WTC11 (cell line): ENCODE measurements at regions not wholly inside any gene's neighbourhood (a gene's known extent, or its start where the extent isn't known, plus 50 kb on each side); places are given as distances from the start of the nearest gene placed in this dataset.

Experiments used
- CREB1 ChIP-seq: sonication (generic); formaldehyde crosslinking; IDR thresholded peaks from 2 replicates; pipeline ENCODE4 v1.8.0; 2023; ENCODE audit warnings: mild to moderate bottlenecking, missing genetic modification reagents
- CTCF ChIP-seq: fragments of 200-600 bp; IDR thresholded peaks from 2 replicates; pipeline ENCODE4 v1.8.0; 2022; ENCODE audit warnings: antibody characterized with exemption
- E2F4 ChIP-seq: sonication (generic); formaldehyde crosslinking; IDR thresholded peaks from 2 replicates; pipeline ENCODE4 v1.8.1; 2022; ENCODE audit warnings: low read depth, mild to moderate bottlenecking, moderate library complexity, missing genetic modification reagents, borderline replicate concordance
- FOXK1 ChIP-seq: sonication (generic); formaldehyde crosslinking; IDR thresholded peaks from 2 replicates; pipeline ENCODE4 v1.8.0; 2022; ENCODE audit warnings: mild to moderate bottlenecking, moderate library complexity, missing genetic modification reagents
- MAX ChIP-seq: sonication (generic); formaldehyde crosslinking; IDR thresholded peaks from 2 replicates; pipeline ENCODE4 v1.8.0; 2022; ENCODE audit warnings: mild to moderate bottlenecking, missing genetic modification reagents
- SP1 ChIP-seq: sonication (generic); formaldehyde crosslinking; conservative IDR thresholded peaks from 2 replicates; pipeline ENCODE4 v1.8.1; 2022; ENCODE audit warnings: missing genetic modification reagents
- TCF7 ChIP-seq: sonication (generic); formaldehyde crosslinking; IDR thresholded peaks from 2 replicates; pipeline ENCODE4 v1.8.0; 2022; ENCODE audit warnings: mild to moderate bottlenecking, low read depth, missing genetic modification reagents, moderate library complexity
- ZNF121 ChIP-seq: sonication (generic); formaldehyde crosslinking; IDR thresholded peaks from 2 replicates; pipeline ENCODE4 v1.8.0; 2023; ENCODE audit warnings: missing genetic modification reagents
- TF ChIP-seq, protein P1 (sequence below): sonication (generic); formaldehyde crosslinking; IDR thresholded peaks from 2 replicates; pipeline ENCODE4 v1.8.1; 2022; ENCODE audit warnings: mild to moderate bottlenecking, moderate library complexity, missing genetic modification reagents

DNA sequence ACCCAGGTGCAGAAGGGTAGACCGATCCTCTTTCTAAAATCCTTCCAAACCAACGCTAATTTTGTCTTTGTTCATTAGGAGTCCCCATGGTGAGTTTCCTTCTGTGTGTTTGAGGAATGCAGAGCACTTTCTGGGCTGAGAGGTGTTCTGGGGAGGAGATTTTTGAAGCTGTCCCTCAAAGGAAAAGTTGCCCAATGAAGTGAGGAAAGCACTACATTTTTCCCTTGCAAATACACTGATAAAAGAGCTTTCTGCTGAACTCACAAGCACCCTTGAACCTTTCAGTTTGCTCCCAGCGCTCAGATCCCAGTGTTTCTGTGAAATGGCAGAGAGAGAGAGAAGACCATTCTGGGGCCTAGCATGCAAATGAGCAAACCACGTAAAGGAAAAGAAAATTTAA is 299.6 kb upstream of the FANCL start:
- no peak for TF ChIP-seq ZNF121
- no peak for TF ChIP-seq CTCF
- TF ChIP-seq TCF7 (CRISPR knock-in tag), result no peak
- TF ChIP-seq, protein P1, sequence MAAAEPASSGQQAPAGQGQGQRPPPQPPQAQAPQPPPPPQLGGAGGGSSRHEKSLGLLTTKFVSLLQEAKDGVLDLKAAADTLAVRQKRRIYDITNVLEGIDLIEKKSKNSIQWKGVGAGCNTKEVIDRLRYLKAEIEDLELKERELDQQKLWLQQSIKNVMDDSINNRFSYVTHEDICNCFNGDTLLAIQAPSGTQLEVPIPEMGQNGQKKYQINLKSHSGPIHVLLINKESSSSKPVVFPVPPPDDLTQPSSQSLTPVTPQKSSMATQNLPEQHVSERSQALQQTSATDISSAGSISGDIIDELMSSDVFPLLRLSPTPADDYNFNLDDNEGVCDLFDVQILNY (CRISPR knock-in tag), result no peak
- TF ChIP-seq MAX (CRISPR knock-in tag), result no peak
- TF ChIP-seq FOXK1, result no peak
- TF ChIP-seq E2F4 (CRISPR knock-in tag), result no peak
- TF ChIP-seq CREB1 (CRISPR knock-in tag), result no peak
- TF ChIP-seq SP1 (CRISPR knock-in tag), result no peak
